ENCODE measurements at regions not wholly inside any gene's neighbourhood (a gene's known extent, or its start where the extent isn't known, plus 50 kb on each side); places are given as distances from the start of the nearest gene placed in this dataset.

DNA sequence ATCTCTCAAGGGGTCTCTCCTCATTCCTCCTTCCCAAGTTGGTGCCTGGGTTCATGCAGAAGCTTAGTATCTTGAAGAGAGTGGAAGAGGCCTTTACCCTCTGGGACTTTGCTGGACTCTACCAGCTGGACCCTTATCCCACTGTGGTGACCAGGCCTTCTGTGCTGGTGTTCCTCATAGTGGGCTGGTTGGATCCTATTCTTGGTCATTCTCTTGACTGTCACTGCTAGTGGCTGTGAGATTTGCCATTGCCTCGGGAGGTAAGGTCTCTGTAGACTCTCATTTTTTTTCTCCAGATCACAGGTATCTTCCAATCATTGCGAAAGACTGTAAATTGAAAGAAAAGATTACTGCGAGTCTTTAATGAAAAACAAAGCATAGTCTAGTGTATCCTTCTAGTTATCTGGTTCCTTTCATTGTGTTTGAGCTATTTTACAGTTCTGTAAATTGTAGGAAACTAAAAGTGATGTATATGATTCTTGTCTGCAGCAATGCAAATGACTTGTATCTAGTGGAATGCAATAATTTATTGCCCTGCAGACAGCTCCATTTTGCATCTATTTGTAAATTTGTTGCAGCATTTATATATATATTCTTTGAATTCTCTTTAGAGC, 217.9 kb downstream of the AEBP2 start:
- in situ Hi-C loops (cut with HindIII; ENCODE audit: low pct_ligation_motif_present, low sequenced_read_pairs) = no loop called here
- Histone ChIP-seq H3K4me3 (ENCODE audit: low read depth, low read length) (no peak overlapping the region), H3K36me3 (replicated peaks) (no peaks in the 10 kb centered on the region), H3K27me3 (replicated peaks) (no peaks in the 10 kb centered on the region), H3K27ac (no peak overlapping the region)
- no peak for DNase-seq
- TF ChIP-seq, protein P1, sequence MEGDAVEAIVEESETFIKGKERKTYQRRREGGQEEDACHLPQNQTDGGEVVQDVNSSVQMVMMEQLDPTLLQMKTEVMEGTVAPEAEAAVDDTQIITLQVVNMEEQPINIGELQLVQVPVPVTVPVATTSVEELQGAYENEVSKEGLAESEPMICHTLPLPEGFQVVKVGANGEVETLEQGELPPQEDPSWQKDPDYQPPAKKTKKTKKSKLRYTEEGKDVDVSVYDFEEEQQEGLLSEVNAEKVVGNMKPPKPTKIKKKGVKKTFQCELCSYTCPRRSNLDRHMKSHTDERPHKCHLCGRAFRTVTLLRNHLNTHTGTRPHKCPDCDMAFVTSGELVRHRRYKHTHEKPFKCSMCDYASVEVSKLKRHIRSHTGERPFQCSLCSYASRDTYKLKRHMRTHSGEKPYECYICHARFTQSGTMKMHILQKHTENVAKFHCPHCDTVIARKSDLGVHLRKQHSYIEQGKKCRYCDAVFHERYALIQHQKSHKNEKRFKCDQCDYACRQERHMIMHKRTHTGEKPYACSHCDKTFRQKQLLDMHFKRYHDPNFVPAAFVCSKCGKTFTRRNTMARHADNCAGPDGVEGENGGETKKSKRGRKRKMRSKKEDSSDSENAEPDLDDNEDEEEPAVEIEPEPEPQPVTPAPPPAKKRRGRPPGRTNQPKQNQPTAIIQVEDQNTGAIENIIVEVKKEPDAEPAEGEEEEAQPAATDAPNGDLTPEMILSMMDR (IDR thresholded peaks at IDR 0.05; ENCODE audit: low read depth, low read length, missing control alignments) = no peak

DNA sequence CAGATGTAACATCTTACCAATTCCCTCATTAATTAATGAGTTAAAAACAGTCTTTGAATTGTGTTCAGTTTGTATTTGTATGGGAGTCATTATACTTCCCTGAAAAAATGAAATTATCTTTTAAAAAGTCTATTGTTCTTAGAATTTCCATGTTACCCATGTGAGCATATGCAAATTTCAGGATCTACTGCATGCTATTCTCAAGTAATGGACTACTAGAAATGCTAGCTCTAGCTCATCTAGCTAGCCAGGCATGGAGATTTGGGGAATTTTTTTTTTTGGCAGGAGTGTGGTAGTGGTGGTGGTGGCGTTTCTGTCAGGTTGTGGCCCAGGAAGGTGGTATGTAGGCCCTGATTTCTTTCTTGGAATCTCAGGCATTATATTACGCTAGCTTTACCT, 218.4 kb downstream of the AEBP2 start:
- no peak overlapping the region for H3K27ac ChIP-seq
- no peak overlapping the region for H3K4me3 ChIP-seq (ENCODE audit: low read depth, low read length)
- H3K36me3 ChIP-seq (replicated peaks) = no peaks in the 10 kb centered on the region
- DNase-seq = no peak
- TF ChIP-seq, protein P1 (IDR thresholded peaks at IDR 0.05; ENCODE audit: low read depth, low read length, missing control alignments) = no peak
- in situ Hi-C loops (cut with HindIII; ENCODE audit: low pct_ligation_motif_present, low sequenced_read_pairs) = no loop called here
- H3K27me3 ChIP-seq (replicated peaks) = no peaks in the 10 kb centered on the region

DNA sequence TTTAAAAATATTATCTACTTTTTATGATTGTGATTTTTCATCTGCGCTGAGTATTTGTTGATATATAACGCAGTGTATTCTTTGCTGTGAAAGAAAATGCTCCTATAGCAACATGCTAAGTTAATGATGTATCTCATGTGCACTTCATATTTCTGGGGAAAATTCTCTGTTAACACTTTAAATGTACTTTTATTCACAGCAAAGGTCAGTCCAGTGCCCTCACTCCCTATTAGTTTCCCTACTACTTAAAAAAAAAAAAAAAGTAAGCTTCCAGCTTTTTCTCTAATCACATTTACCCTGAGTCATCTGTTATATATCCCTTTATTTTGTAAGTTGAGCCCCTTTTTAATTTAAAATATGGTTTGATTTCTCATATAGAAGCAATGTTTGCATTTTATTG, 219.8 kb downstream of the AEBP2 start:
- DNase-seq = no peak
- TF ChIP-seq, protein P1 (IDR thresholded peaks at IDR 0.05; ENCODE audit: low read depth, low read length, missing control alignments) = no peak
- Histone ChIP-seq H3K4me3 (ENCODE audit: low read depth, low read length) (no peak overlapping the region), H3K36me3 (replicated peaks) (no peaks in the 10 kb centered on the region), H3K27me3 (replicated peaks) (no peaks in the 10 kb centered on the region), H3K27ac (no peak overlapping the region)
- in situ Hi-C loops (cut with HindIII; ENCODE audit: low pct_ligation_motif_present, low sequenced_read_pairs) = no loop called here

DNA sequence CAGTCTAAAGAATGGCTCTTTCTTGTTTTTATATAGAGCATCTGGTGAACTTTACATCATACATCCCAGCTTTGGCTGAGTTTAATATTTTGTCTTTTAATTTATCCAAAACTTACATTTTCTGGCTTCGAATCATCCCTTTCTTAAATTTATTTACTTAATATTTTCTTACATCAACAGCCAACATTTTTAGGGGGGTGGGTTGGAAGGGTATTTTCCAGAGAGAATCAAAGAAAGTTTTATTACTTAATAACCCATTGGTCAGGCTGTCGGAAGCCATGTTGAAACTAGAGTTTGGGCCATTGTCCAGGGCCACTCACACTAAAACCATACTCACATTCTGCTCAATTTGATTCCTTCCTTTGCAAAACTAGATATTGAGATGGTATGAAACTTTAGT, 220.2 kb downstream of the AEBP2 start:
- Histone ChIP-seq H3K27me3 (replicated peaks) (no peaks in the 10 kb centered on the region), H3K4me3 (ENCODE audit: low read depth, low read length) (no peak overlapping the region), H3K36me3 (replicated peaks) (no peaks in the 10 kb centered on the region), H3K27ac (no peak overlapping the region)
- TF ChIP-seq, protein P1 (IDR thresholded peaks at IDR 0.05; ENCODE audit: low read depth, low read length, missing control alignments) = no peak
- no peak for DNase-seq
- in situ Hi-C loops (cut with HindIII; ENCODE audit: low pct_ligation_motif_present, low sequenced_read_pairs) = no loop called here

DNA sequence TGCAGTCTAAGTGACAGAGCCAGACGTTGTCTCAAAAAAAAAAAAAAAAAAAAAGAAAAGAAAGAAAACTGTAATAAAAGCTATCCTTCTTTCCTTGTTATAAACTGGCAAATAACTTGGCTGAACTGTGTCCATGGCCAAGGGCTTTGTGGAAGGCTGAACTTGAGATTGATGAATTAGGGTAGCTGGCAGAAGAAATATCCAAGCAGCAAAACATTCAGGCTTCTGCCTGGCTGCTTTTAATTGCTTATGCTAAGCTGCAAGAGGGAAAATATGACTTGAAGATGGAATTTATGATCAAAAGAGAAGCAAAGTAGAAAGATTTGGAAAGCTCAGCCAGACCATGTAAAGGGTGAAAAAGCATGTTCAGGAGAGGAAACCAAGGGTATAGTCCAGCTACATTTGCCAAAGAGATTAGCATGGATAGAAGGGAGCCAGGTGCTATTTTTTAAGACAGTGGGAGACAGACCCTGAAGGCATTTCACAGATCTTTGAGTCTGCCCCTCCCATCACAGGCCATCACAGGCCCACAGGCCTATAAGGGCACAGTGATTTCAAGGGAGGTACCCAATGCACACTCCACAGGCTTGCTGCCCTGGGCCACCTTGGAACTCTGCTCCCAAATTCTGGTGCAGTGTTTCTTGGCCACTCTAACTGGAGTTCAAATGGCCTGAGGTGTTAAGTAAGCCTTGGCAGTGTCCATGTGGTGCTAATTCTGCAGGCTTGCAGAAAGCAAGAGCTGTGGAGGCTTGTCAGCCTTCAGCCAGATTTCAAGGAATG, 226.0 kb downstream of the AEBP2 start:
- DNase-seq = no peak
- Histone ChIP-seq H3K4me3 (ENCODE audit: low read depth, low read length) (no peak overlapping the region), H3K36me3 (replicated peaks) (no peaks in the 10 kb centered on the region), H3K27me3 (replicated peaks) (no peaks in the 10 kb centered on the region), H3K27ac (no peak overlapping the region)
- in situ Hi-C loops (cut with HindIII; ENCODE audit: low pct_ligation_motif_present, low sequenced_read_pairs) = no loop called here
- TF ChIP-seq, protein P1 (IDR thresholded peaks at IDR 0.05; ENCODE audit: low read depth, low read length, missing control alignments) = no peak

Data from brain microvascular endothelial cell (primary cell).